PFSK-1 (cell line): ENCODE measurements at regions not wholly inside any gene's neighbourhood (a gene's known extent, or its start where the extent isn't known, plus 50 kb on each side); places are given as distances from the start of the nearest gene placed in this dataset.

Source experiments
- FOXP2 ChIP-seq: optimal IDR thresholded peaks from 2 replicates; pipeline ENCODE3; 2011; ENCODE audit warnings: borderline replicate concordance, control low read depth, inconsistent platforms; ENCODE audit not compliant: insufficient read depth; ENCODE audit errors: extremely low read length, extremely low read depth
- POLR2AphosphoS5 ChIP-seq: IDR thresholded peaks from 2 replicates; pipeline ENCODE4 v1.6.1; 2012; ENCODE audit warnings: low read depth, mild to moderate bottlenecking, control low read depth, low read length, moderate library complexity
- SIN3A ChIP-seq: IDR thresholded peaks from 2 replicates; pipeline ENCODE4 v1.6.1; 2012; ENCODE audit warnings: mild to moderate bottlenecking, low read length, moderate library complexity, borderline replicate concordance; ENCODE audit not compliant: insufficient read depth
- TAF1 ChIP-seq: IDR thresholded peaks from 2 replicates; pipeline ENCODE4 v1.6.1; 2012; ENCODE audit warnings: low read length, control low read depth, borderline replicate concordance; ENCODE audit not compliant: insufficient read depth
- TF ChIP-seq, protein P1 (sequence below), 2 experiments: IDR thresholded peaks; 2 replicates each; pipeline versions ENCODE4 v1.6.1 to v1.8.0; 2011 to 2012; ENCODE audit warnings: low read depth in 2 of 2, low read length in 2 of 2, control low read depth in 1 of 2, inconsistent platforms in 1 of 2, mild to moderate bottlenecking in 1 of 2, moderate library complexity in 1 of 2; ENCODE audit not compliant: insufficient read depth in 1 of 2

DNA sequence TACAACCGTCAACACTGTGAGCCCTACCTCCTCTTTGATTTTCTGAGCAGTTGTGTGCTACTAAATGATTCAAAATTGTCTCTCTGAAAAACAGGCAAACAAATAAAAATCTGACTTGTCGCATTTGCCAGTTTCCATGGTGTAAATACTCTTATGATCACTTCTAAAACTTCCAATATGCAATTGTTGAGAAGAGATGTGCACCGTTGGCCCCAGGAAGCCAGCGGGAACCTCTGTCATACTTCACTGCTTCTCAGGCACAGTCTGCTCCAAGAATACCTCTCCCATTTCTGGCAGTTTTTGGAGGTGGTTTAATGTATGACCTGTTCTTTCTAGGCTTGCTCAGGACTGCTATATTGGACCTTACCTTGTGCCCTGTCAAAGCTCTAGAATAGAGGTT lies 196.0 kb upstream of the NCAM2 start:
- TF ChIP-seq TAF1 (no peak), SIN3A (no peak), FOXP2 (no peak), POLR2AphosphoS5 (no peak)
- TF ChIP-seq, protein P1, sequence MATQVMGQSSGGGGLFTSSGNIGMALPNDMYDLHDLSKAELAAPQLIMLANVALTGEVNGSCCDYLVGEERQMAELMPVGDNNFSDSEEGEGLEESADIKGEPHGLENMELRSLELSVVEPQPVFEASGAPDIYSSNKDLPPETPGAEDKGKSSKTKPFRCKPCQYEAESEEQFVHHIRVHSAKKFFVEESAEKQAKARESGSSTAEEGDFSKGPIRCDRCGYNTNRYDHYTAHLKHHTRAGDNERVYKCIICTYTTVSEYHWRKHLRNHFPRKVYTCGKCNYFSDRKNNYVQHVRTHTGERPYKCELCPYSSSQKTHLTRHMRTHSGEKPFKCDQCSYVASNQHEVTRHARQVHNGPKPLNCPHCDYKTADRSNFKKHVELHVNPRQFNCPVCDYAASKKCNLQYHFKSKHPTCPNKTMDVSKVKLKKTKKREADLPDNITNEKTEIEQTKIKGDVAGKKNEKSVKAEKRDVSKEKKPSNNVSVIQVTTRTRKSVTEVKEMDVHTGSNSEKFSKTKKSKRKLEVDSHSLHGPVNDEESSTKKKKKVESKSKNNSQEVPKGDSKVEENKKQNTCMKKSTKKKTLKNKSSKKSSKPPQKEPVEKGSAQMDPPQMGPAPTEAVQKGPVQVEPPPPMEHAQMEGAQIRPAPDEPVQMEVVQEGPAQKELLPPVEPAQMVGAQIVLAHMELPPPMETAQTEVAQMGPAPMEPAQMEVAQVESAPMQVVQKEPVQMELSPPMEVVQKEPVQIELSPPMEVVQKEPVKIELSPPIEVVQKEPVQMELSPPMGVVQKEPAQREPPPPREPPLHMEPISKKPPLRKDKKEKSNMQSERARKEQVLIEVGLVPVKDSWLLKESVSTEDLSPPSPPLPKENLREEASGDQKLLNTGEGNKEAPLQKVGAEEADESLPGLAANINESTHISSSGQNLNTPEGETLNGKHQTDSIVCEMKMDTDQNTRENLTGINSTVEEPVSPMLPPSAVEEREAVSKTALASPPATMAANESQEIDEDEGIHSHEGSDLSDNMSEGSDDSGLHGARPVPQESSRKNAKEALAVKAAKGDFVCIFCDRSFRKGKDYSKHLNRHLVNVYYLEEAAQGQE (IDR thresholded peaks at IDR 0.05; ENCODE audit: insufficient read depth in 1 of 2, low read depth in 2 of 2, low read length in 2 of 2): no peak

DNA sequence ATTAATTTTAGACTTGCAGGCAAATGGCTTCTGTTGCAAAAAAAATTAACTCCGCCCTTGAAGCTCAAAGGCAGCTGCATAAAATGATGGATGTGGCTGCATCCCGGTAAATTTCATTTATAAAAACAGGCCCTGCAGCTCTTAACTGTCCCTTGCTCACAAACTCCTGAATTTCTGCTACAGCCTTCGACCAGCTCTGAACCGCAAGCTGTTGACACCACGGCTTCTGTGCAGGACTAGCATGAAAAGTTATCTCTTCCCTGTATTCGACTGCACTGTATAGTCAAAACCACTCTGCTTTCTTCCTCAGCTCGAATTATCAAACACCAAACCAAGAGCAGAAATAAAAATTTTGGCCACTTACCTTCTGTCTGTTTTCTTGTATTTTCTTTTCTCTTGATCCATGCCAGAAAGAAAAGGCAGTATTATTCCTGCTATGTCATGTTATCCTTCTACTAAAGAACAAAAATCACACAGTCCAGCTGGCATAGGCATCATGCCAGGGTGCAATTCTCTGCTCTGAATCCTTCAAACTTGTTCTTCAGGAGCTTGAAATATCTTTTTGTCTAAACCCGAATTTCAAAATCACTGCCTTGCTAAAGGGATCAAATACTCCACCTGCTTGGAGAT lies 195.5 kb upstream of the NCAM2 start:
- no peak for TF ChIP-seq TAF1
- no peak for TF ChIP-seq SIN3A
- TF ChIP-seq, protein P1 (IDR thresholded peaks at IDR 0.05; ENCODE audit: insufficient read depth in 1 of 2, low read depth in 2 of 2, low read length in 2 of 2): no peak
- no peak for TF ChIP-seq FOXP2
- no peak for TF ChIP-seq POLR2AphosphoS5

DNA sequence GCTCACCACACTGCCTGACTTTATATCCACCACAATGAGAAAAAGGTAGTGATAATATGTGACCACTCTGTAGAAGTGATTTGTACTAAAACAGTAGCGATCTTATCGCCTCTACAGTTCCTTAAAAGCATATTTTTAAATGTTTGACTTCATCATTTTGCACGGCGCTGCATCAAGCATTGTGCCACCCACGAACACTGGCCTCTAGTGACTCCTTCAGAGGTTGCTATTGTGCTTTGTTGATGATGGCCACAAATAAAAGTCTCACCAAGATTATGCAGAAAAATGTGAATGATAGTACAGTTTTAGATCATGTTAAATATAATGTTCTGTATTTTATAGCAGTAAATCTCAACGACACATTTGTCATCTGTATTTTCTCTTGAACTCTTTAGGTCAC lies 186.5 kb upstream of the NCAM2 start:
- TF ChIP-seq FOXP2 (no peak), SIN3A (no peak), TAF1 (no peak), POLR2AphosphoS5 (no peak)
- TF ChIP-seq, protein P1 (IDR thresholded peaks at IDR 0.05; ENCODE audit: insufficient read depth in 1 of 2, low read depth in 2 of 2, low read length in 2 of 2): no peak

DNA sequence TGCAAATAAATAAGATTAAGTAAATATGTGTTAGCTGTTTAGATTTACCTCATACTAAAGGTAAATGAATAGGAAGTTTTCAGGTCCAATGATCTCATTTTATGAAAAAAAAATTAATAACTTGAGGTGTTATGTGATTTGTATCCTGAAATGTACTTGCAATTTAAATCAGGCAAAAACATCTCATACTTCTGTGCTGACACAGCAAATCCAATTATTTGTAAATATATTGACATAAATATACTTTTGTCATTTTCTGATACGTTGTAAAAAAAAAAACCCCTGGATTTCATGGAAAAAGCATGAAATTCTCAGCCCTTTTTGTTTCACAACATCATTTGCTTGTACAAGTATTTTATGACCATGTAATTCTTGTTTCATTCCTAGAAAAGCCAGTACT lies 184.1 kb upstream of the NCAM2 start:
- no peak for TF ChIP-seq SIN3A
- TF ChIP-seq, protein P1 (IDR thresholded peaks at IDR 0.05; ENCODE audit: insufficient read depth in 1 of 2, low read depth in 2 of 2, low read length in 2 of 2): no peak
- TF ChIP-seq FOXP2: no peak
- no peak for TF ChIP-seq POLR2AphosphoS5
- TF ChIP-seq TAF1: no peak

DNA sequence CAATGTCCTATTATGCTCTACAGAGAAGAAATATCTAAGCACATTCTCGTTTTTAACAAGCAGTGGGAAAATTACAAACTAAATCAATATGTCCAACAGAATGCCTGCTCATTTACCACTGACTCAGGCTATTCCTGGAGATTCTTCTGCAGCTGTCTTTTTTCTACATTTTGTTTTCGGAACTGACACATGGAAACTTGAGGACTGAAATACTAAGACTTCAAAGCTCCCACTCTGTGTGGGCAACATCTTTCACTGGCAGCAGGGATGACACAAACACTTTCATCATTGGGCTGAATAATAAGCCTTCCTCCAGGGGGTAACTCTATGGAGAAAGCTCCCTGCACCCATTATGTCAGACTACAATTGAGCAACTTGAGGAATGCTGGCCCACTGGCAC lies 175.5 kb upstream of the NCAM2 start:
- TF ChIP-seq FOXP2 (no peak), POLR2AphosphoS5 (no peak)
